Transverse colon (tissue), 4 donors: ENCODE measurements at regions not wholly inside any gene's neighbourhood (a gene's known extent, or its start where the extent isn't known, plus 50 kb on each side); places are given as distances from the start of the nearest gene placed in this dataset.

ENCODE experiments used
- DNase-seq: peaks from one replicate; pipeline ENCODE4 v3.0.0-alpha.2; 2019
- H3K27ac ChIP-seq, 4 donors: fragments of 200-600 bp; sonication (generic); 2 replicates each; pipeline ENCODE4 v1.5.1; 2016 to 2018; ENCODE audit warnings: inconsistent platforms in 4 of 4
- H3K27me3 ChIP-seq: fragments of 200-600 bp; sonication (generic); 2 replicates; pipeline ENCODE4 v1.5.1; 2017; ENCODE audit warnings: inconsistent platforms
- H3K36me3 ChIP-seq, 4 donors: fragments of 200-600 bp; sonication (generic); 2 replicates each; pipeline ENCODE4 v1.5.1; 2017 to 2019; ENCODE audit warnings: inconsistent platforms in 4 of 4
- H3K4me1 ChIP-seq, 4 donors: fragments of 200-600 bp; sonication (generic); 2 replicates each; pipeline ENCODE4 v1.5.1; 2017 to 2020; ENCODE audit warnings: inconsistent platforms in 4 of 4
- H3K4me3 ChIP-seq, 4 donors: fragments of 200-600 bp; sonication (generic); 1 replicate in 1 of 4; 2 replicates in 3 of 4; pipeline versions ENCODE4 v1.5.1 to v1.6.1; 2017 to 2019; ENCODE audit warnings: inconsistent platforms in 4 of 4
- H3K9me3 ChIP-seq, 2 donors: fragments of 200-600 bp; sonication (generic); 2 replicates each; pipeline ENCODE4 v1.5.1; 2017 to 2019; ENCODE audit warnings: inconsistent platforms in 2 of 2
- CTCF ChIP-seq, 5 experiments: fragments of 200-600 bp in 3 of 5; fragments of 450-650 bp in 2 of 5; sonication (generic) in 3 of 5; IDR thresholded peaks; 1 replicate in 2 of 5; 2 replicates in 3 of 5; pipeline ENCODE4 v1.5.1; 2016 to 2017; ENCODE audit warnings: antibody characterized with exemption in 5 of 5, inconsistent platforms in 3 of 5, mild to moderate bottlenecking in 2 of 5, moderate library complexity in 1 of 5
- EP300 ChIP-seq: sonication (generic); formaldehyde crosslinking; IDR thresholded peaks from one replicate; pipeline ENCODE4 v1.6.1; 2017; ENCODE audit warnings: antibody characterized with exemption, low read depth
- POLR2A ChIP-seq: fragments of 450-650 bp; IDR thresholded peaks from one replicate; pipeline ENCODE4 v1.6.1; 2016; ENCODE audit warnings: antibody characterized with exemption, mild to moderate bottlenecking, moderate library complexity
- POLR2AphosphoS5 ChIP-seq, 3 donors: sonication (generic); formaldehyde crosslinking; IDR thresholded peaks; one replicate each; pipeline ENCODE4 v1.6.1; 2016; ENCODE audit warnings: antibody characterized with exemption in 3 of 3
- WGBS, 2 donors: methylation state at CpG; one replicate each; pipeline ENCODE4 v1.1.5; 2018; ENCODE audit warnings: low coverage in 1 of 2; 5-methylcytosine and 5-hydroxymethylcytosine counted together
- in situ Hi-C, 4 donors: fragments of 200-750 bp; cut with MboI; loops; one replicate each; pipeline versions ENCODE4 v1.15.0 to v1.15.1; 2017; ENCODE audit warnings: low sequenced_read_pairs in 3 of 4, low pct_ligation_motif_present in 1 of 4, low pct_unique_long_range_greater_than_20kb in 1 of 4
- intact Hi-C: fragments of 100-400 bp; cut with DNase I; formaldehyde crosslinking; loops from one replicate; pipeline ENCODE4 v1.15.1; 2023; ENCODE audit warnings: low total_unique reads

GRCh38 chr4:3372933-3373465 is 68.8 kb upstream of the HGFAC start:
- DNase-seq, result peak; percentile 66

GRCh38 chr4:3373468-3373867 is 68.3 kb upstream of the HGFAC start:
- H3K27me3 ChIP-seq, result no peaks in the 10 kb centered on the region
- H3K36me3 ChIP-seq, result no peaks in the 10 kb centered on the region
- no peaks in the 10 kb centered on the region for H3K9me3 ChIP-seq
- TF ChIP-seq CTCF (IDR thresholded peaks at IDR 0.05) (no peak), EP300 (no peak), POLR2AphosphoS5 (IDR thresholded peaks at IDR 0.05) (no peak), POLR2A (no peak)
- no peak overlapping the region for H3K27ac ChIP-seq
- intact Hi-C loops, result no loop called here
- peaks cover 9 to 20% (median 14%) of the 10 kb centered on the region in 4 donors for H3K4me1 ChIP-seq
- no peak overlapping the region for H3K4me3 ChIP-seq
- 88 to 95% methylated on average over 6 to 19 of the region's 19 CpGs for WGBS, 2 donors
- in situ Hi-C loops, result no loop called here
- DNase-seq, result no peak

More at GRCh38 chr4:3372933-3373465, 68.8 kb upstream of the HGFAC start:
- in situ Hi-C loops (no loop called here), intact Hi-C loops (no loop called here)
- H3K4me1 ChIP-seq, result peaks cover 9 to 20% (median 14%) of the 10 kb centered on the region in 4 donors
- WGBS, 2 donors, result 70 to 74% methylated on average over 6 to 28 of the region's 28 CpGs
- no peak overlapping the region for H3K27ac ChIP-seq
- H3K4me3 ChIP-seq, result no peak overlapping the region
- no peaks in the 10 kb centered on the region for H3K27me3 ChIP-seq
- H3K36me3 ChIP-seq, result no peaks in the 10 kb centered on the region
- no peak for TF ChIP-seq EP300
- no peak for TF ChIP-seq POLR2A
- TF ChIP-seq POLR2AphosphoS5 (IDR thresholded peaks at IDR 0.05), result no peak
- no peak for TF ChIP-seq CTCF (IDR thresholded peaks at IDR 0.05)
- H3K9me3 ChIP-seq, result no peaks in the 10 kb centered on the region

GRCh38 chr4:3374011-3374645 is 67.6 kb upstream of the HGFAC start:
- in situ Hi-C loops, result no loop called here
- DNase-seq, result no peak
- Histone ChIP-seq H3K4me1 (peaks cover 5 to 14% (median 9%) of the 10 kb centered on the region in 4 donors), H3K36me3 (no peaks in the 10 kb centered on the region), H3K9me3 (no peaks in the 10 kb centered on the region), H3K27ac (no peak overlapping the region), H3K27me3 (no peaks in the 10 kb centered on the region), H3K4me3 (no peak overlapping the region)
- WGBS, 2 donors, result 98 to 100% methylated on average over 1 to 29 of the region's 29 CpGs
- intact Hi-C loops, result no loop called here
- no peak for TF ChIP-seq POLR2AphosphoS5 (IDR thresholded peaks at IDR 0.05)
- no peak for TF ChIP-seq POLR2A
- no peak for TF ChIP-seq CTCF (IDR thresholded peaks at IDR 0.05)

- TF ChIP-seq POLR2AphosphoS5 (IDR thresholded peaks at IDR 0.05), result no peak
- no peak for TF ChIP-seq CTCF (IDR thresholded peaks at IDR 0.05)
- TF ChIP-seq POLR2A, result no peak
- TF ChIP-seq EP300, result no peak
- Histone ChIP-seq H3K4me3 (no peak overlapping the region), H3K4me1 (peaks cover 0 to 9% (median 4%) of the 10 kb centered on the region in 4 donors), H3K27ac (no peak overlapping the region), H3K9me3 (no peaks in the 10 kb centered on the region), H3K36me3 (no peaks in the 10 kb centered on the region), H3K27me3 (no peaks in the 10 kb centered on the region)
- no peak for DNase-seq
- 90 to 100% methylated on average over 1 to 11 of the region's 11 CpGs for WGBS, 2 donors
- in situ Hi-C loops, result no loop called here
- intact Hi-C loops, result no loop called here
Observed at GRCh38 chr4:3374667-3375066, 67.1 kb upstream of the HGFAC start.
